ENCODE measurements at regions not wholly inside any gene's neighbourhood (a gene's known extent, or its start where the extent isn't known, plus 50 kb on each side); places are given as distances from the start of the nearest gene placed in this dataset.

- no peak for TF ChIP-seq CTCF (IDR thresholded peaks at IDR 0.05)
- TF ChIP-seq POLR2A (IDR thresholded peaks at IDR 0.05): no peak
These were observed 395.8 kb upstream of the RORA start for GRCh38 chr15:61624950-61625349.
